ENCODE measurements at regions not wholly inside any gene's neighbourhood (a gene's known extent, or its start where the extent isn't known, plus 50 kb on each side); places are given as distances from the start of the nearest gene placed in this dataset.
"Not testable (repeated sequence)": the region's sequence is repeated elsewhere in the genome, so short reads cannot be mapped to it uniquely, and the experiment has no call there.

GRCh38 chr16:33731167-33731566 lies 271.8 kb downstream of the TP53TG3F start:
- TF ChIP-seq CTCF, POLR2A (IDR thresholded peaks at IDR 0.05): not testable (repeated sequence)
